ENCODE measurements at regions not wholly inside any gene's neighbourhood (a gene's known extent, or its start where the extent isn't known, plus 50 kb on each side); places are given as distances from the start of the nearest gene placed in this dataset.

DNA sequence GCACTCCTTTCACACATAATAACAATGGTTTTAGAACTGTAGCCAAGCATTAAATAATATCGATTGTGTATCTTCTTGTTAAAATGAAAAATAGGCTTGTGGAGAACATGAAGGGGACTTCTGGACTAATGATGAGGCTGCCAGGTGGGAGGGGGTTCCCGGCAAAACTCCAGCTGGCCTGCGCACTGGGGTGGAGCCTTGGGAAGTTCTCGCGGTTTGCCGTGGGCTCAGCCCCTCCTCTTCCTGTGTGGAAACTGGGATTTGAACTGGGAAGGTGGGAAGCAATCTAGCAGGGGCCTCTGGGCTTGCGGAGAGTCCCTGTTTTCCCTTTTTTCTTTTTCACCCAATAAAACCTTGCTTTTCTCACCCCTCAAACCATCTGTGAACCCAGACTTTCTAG lies 113.7 kb upstream of the SLITRK1 start:
- TF ChIP-seq, protein P1, sequence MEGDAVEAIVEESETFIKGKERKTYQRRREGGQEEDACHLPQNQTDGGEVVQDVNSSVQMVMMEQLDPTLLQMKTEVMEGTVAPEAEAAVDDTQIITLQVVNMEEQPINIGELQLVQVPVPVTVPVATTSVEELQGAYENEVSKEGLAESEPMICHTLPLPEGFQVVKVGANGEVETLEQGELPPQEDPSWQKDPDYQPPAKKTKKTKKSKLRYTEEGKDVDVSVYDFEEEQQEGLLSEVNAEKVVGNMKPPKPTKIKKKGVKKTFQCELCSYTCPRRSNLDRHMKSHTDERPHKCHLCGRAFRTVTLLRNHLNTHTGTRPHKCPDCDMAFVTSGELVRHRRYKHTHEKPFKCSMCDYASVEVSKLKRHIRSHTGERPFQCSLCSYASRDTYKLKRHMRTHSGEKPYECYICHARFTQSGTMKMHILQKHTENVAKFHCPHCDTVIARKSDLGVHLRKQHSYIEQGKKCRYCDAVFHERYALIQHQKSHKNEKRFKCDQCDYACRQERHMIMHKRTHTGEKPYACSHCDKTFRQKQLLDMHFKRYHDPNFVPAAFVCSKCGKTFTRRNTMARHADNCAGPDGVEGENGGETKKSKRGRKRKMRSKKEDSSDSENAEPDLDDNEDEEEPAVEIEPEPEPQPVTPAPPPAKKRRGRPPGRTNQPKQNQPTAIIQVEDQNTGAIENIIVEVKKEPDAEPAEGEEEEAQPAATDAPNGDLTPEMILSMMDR (conservative IDR thresholded peaks at IDR 0.05; ENCODE audit: low read depth, low read length): no peak
- H3K4me3 ChIP-seq (ENCODE audit: low read length): no peak overlapping the region
- no peak for DNase-seq (ENCODE audit: low read depth)

DNA sequence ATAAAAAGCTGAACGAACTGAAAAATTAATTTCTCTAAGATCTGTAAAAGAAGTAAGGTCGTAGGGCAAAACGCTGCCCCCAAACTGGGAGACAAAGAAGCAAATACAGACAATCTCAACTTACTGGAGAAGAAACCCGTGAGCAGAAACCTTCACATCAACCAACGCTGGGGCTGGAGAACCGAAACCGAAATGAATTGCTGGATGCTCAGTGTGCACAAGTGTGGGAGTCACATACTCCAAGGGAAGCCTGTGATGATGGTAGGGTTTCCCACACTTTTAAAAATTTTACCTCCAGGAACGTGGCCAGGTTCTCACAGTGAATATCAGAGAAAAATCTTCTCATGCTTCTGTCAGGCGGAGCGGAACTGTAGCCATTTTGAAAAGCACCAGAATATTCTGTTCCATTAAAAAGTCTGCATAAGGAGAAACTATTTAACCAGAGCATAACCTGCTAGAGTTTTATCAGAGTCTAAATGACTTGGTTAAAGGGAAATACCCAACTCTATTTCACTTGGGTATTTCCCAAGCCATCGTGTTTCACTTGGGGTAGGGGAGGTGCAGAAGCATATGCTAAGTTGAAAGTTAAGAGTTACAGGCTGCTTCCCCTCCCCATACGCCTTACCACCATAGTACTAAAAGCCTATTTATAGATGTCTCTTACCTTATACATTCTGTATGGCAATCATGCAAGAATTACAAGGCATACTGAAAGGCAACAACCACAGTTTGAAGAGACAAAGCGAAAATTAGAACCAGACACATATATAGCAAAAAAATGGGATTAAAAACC lies 110.5 kb upstream of the SLITRK1 start:
- no peak for DNase-seq (ENCODE audit: low read depth)
- H3K4me3 ChIP-seq (ENCODE audit: low read length): no peak overlapping the region
- TF ChIP-seq, protein P1 (conservative IDR thresholded peaks at IDR 0.05; ENCODE audit: low read depth, low read length): no peak

DNA sequence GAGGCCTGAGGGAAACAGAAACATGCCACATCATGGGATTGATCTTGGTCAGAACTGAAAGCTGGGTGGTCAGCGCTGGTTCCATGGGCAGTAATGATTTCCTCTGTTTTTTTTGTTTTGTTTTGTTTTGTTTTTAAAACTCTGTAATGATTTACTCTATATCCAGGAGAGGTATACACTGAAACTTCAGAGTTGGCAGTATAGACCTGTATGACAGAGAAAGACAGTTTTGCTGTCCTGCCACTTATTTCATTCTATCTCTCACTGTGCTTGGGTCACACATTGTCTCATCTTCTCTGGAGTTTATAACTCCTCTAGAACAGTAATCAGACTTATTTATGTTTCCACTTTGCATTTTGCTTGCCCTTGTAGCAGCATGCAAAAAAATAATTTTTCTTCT lies 105.1 kb upstream of the SLITRK1 start:
- H3K4me3 ChIP-seq (ENCODE audit: low read length): no peak overlapping the region
- TF ChIP-seq, protein P1 (conservative IDR thresholded peaks at IDR 0.05; ENCODE audit: low read depth, low read length): no peak
- no peak for DNase-seq (ENCODE audit: low read depth)

DNA sequence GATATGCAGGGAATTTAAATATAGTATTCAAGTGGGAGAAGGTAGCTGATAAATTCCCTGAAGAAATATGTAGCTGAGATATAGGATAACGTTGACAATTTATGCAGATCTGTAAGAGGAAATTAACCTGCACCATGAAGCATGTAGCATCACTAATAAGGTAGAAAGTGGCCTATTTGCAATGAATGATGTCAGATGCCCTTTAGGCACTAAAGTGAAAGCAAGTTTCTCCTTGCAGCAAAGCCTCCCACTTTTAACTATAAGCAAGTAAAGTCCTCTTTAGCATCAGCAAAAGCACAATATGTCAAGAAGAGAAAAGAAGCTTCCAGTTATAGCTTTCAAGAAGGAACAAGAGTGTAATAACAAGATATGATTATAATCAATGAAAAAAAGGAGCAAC lies 102.5 kb upstream of the SLITRK1 start:
- no peak overlapping the region for H3K4me3 ChIP-seq (ENCODE audit: low read length)
- TF ChIP-seq, protein P1 (conservative IDR thresholded peaks at IDR 0.05; ENCODE audit: low read depth, low read length): no peak
- DNase-seq (ENCODE audit: low read depth): no peak

DNA sequence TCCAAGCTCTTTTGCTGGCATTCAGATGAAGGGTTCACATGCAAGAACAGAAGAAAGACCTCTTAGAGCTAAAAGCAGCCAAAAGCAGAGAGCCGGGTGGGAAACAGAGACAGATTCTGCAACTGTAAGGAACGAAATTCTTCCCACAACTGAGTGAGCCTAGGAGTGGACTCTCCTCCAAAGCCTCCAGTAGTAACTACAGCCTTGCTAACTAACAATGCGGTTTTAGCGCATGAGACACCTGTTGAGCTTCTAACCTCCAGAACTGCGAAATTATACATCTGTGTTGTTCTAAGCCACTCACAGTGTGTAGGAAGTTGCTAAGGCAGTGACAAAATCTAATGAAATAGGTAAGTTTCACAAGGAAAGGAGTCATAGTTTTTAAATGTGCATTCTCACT lies 98.1 kb upstream of the SLITRK1 start:
- DNase-seq (ENCODE audit: low read depth): no peak
- TF ChIP-seq, protein P1 (conservative IDR thresholded peaks at IDR 0.05; ENCODE audit: low read depth, low read length): no peak

DNA sequence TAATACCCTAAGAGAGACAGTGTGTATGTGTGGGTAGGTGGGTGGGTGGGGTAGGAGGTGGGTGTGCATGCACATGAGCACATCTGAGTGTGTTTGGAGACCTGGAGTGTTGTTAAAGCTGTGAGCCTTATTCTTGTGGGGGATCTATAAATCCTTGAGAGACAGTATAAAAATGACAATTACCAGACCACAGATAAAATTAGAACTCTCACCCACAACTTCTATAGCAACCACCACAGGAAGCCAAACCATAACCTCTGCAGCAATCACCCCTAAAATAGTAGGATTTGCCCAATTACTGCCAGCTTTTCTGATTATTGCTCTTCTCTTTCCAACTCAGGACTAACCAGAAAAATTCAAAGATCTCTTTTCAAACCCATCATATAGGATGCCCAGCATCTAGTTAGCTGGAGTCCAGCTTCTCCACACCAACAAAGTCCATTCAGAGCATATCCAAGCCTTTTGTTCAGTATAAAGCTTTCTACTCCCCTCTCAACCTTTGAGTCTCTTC lies 93.4 kb upstream of the SLITRK1 start:
- no peak for DNase-seq (ENCODE audit: low read depth)
- no peak overlapping the region for H3K4me3 ChIP-seq (ENCODE audit: low read length)
- TF ChIP-seq, protein P1 (conservative IDR thresholded peaks at IDR 0.05; ENCODE audit: low read depth, low read length): no peak

More for the DNA sequence above, 98.1 kb upstream of the SLITRK1 start:
- H3K4me3 ChIP-seq (ENCODE audit: low read length): no peak overlapping the region

DNA sequence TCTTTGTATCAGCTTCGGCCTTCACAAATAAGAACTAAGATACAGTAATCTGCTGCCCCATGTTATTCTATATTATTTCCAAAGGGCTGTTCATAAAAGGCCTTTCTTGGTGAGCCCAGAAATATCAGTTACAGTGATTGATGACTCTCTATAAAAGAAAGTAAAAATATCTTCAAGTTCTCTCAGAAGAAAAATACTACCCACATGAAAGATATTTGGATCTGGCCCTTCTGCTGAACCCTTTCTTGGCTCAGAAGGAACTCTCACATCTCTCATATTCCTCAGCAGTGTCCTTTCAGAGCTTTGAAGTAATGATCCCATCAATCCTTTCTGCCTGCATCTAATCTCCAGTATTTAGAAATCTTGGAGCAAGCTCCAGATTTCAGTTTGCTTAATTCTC lies 76.3 kb upstream of the SLITRK1 start:
- H3K4me3 ChIP-seq (ENCODE audit: low read length): no peak overlapping the region
- TF ChIP-seq, protein P1 (conservative IDR thresholded peaks at IDR 0.05; ENCODE audit: low read depth, low read length): no peak
- no peak for DNase-seq (ENCODE audit: low read depth)

Data from retinal pigment epithelial cell (primary cell).